Testis (tissue), 2 donors: ENCODE measurements at regions not wholly inside any gene's neighbourhood (a gene's known extent, or its start where the extent isn't known, plus 50 kb on each side); places are given as distances from the start of the nearest gene placed in this dataset.

Experiments
- DNase-seq: peaks from one replicate; pipeline ENCODE4 v3.0.0-alpha.2; 2019
- H3K27ac ChIP-seq, 2 donors: fragments of 200-600 bp; sonication (generic); one replicate each; pipeline ENCODE4 v1.5.1; 2019
- H3K27me3 ChIP-seq: fragments of 200-600 bp; sonication (generic); one replicate; pipeline ENCODE4 v1.5.1; 2019
- H3K36me3 ChIP-seq: fragments of 200-600 bp; sonication (generic); one replicate; pipeline ENCODE4 v1.5.1; 2017; ENCODE audit warnings: low read depth; ENCODE audit errors: missing control alignments
- H3K4me1 ChIP-seq: fragments of 200-600 bp; sonication (generic); one replicate; pipeline ENCODE4 v1.5.1; 2019
- H3K4me3 ChIP-seq, 2 donors: fragments of 200-600 bp; sonication (generic); one replicate each; pipeline ENCODE4 v1.5.1; 2017 to 2019
- H3K9me3 ChIP-seq: fragments of 200-600 bp; sonication (generic); one replicate; pipeline ENCODE4 v1.5.1; 2017
- CTCF ChIP-seq, 3 experiments: fragments of 450-650 bp in 2 of 3; fragments of 200-600 bp in 1 of 3; sonication (generic) in 1 of 3; IDR thresholded peaks; one replicate each; pipeline ENCODE4 v1.5.1; 2016 to 2019; ENCODE audit warnings: antibody characterized with exemption in 3 of 3, mild to moderate bottlenecking in 2 of 3, moderate library complexity in 1 of 3
- POLR2A ChIP-seq: fragments of 450-650 bp; IDR thresholded peaks from one replicate; pipeline ENCODE4 v1.6.1; 2017; ENCODE audit warnings: antibody characterized with exemption, mild to moderate bottlenecking, moderate library complexity
- WGBS, 2 donors: methylation state at CpG; one replicate each; pipeline ENCODE4 v1.1.5; 2018; 5-methylcytosine and 5-hydroxymethylcytosine counted together
- intact Hi-C: fragments of 100-400 bp; cut with DNase I; formaldehyde crosslinking; loops from one replicate; pipeline ENCODE4 v1.15.1; 2023; ENCODE audit warnings: low total_unique reads

- no peaks in the 10 kb centered on the region for H3K36me3 ChIP-seq
- no peaks in the 10 kb centered on the region for H3K4me1 ChIP-seq
- no peak for TF ChIP-seq CTCF (IDR thresholded peaks at IDR 0.05)
- no peak for TF ChIP-seq POLR2A
- WGBS, 2 donors, result 30 to 49% methylated on average over 2 of the region's 2 CpGs
- H3K4me3 ChIP-seq, result no peak overlapping the region
- no peaks in the 10 kb centered on the region for H3K9me3 ChIP-seq
- H3K27ac ChIP-seq, result no peak overlapping the region
- no peaks in the 10 kb centered on the region for H3K27me3 ChIP-seq
- no peak for DNase-seq
- intact Hi-C loops, result no loop called here
Observed at GRCh38 chr11:98180921-98181320, 839.8 kb upstream of the CNTN5 start.

GRCh38 chr11:98183034-98183433 is 837.7 kb upstream of the CNTN5 start:
- Histone ChIP-seq H3K4me1 (no peaks in the 10 kb centered on the region), H3K27ac (no peak overlapping the region), H3K27me3 (no peaks in the 10 kb centered on the region), H3K9me3 (no peaks in the 10 kb centered on the region), H3K36me3 (no peaks in the 10 kb centered on the region), H3K4me3 (no peak overlapping the region)
- DNase-seq, result no peak
- TF ChIP-seq POLR2A (no peak), CTCF (IDR thresholded peaks at IDR 0.05) (no peak)
- WGBS, 2 donors, result 27 to 69% methylated on average over 1 of the region's 1 CpG
- intact Hi-C loops, result no loop called here

- Histone ChIP-seq H3K36me3 (no peaks in the 10 kb centered on the region), H3K9me3 (no peaks in the 10 kb centered on the region), H3K27ac (no peak overlapping the region), H3K27me3 (no peaks in the 10 kb centered on the region), H3K4me3 (no peak overlapping the region), H3K4me1 (no peaks in the 10 kb centered on the region)
- intact Hi-C loops, result no loop called here
- DNase-seq, result no peak
- 88% methylated on average over 15 of the region's 16 CpGs; no CpG with 5 or more reads in 1 of the 2 donors for WGBS, 2 donors
- TF ChIP-seq CTCF (IDR thresholded peaks at IDR 0.05) (no peak), POLR2A (no peak)
Observed at GRCh38 chr11:98185245-98185644, 835.5 kb upstream of the CNTN5 start.

GRCh38 chr11:98194611-98195010 is 826.1 kb upstream of the CNTN5 start:
- no peaks in the 10 kb centered on the region for H3K36me3 ChIP-seq
- no peaks in the 10 kb centered on the region for H3K4me1 ChIP-seq
- H3K27me3 ChIP-seq, result no peaks in the 10 kb centered on the region
- no peaks in the 10 kb centered on the region for H3K9me3 ChIP-seq
- H3K27ac ChIP-seq, result no peak overlapping the region
- 88 to 91% methylated on average over 7 of the region's 7 CpGs for WGBS, 2 donors
- DNase-seq, result no peak
- TF ChIP-seq POLR2A (no peak), CTCF (IDR thresholded peaks at IDR 0.05) (no peak)
- no peak overlapping the region for H3K4me3 ChIP-seq
- intact Hi-C loops, result no loop called here

- no peaks in the 10 kb centered on the region for H3K9me3 ChIP-seq
- WGBS, 2 donors, result 46 to 62% methylated on average over 1 of the region's 1 CpG
- TF ChIP-seq CTCF (IDR thresholded peaks at IDR 0.05), result no peak
- TF ChIP-seq POLR2A, result no peak
- H3K4me3 ChIP-seq, result no peak overlapping the region
- no peak for DNase-seq
- intact Hi-C loops, result no loop called here
- H3K36me3 ChIP-seq, result no peaks in the 10 kb centered on the region
- H3K27ac ChIP-seq, result no peak overlapping the region
- no peaks in the 10 kb centered on the region for H3K4me1 ChIP-seq
- H3K27me3 ChIP-seq, result no peaks in the 10 kb centered on the region
Observed at GRCh38 chr11:98195300-98195699, 825.4 kb upstream of the CNTN5 start.
